Kidney epithelial cell (primary cell): ENCODE measurements at regions not wholly inside any gene's neighbourhood (a gene's known extent, or its start where the extent isn't known, plus 50 kb on each side); places are given as distances from the start of the nearest gene placed in this dataset.

Experiments used
- DNase-seq: peaks from one replicate; pipeline ENCODE4 v3.0.0-alpha.2; 2010; ENCODE audit warnings: low read depth
- H3K27me3 ChIP-seq: 2 replicates; pipeline ENCODE4 v1.6.0; 2011; ENCODE audit warnings: low read length; ENCODE audit not compliant: control insufficient read depth, insufficient read depth
- H3K36me3 ChIP-seq: 2 replicates; pipeline ENCODE4 v1.5.1; 2011; ENCODE audit warnings: low read length; ENCODE audit not compliant: control insufficient read depth, insufficient read depth
- H3K4me3 ChIP-seq: 2 replicates; pipeline ENCODE4 v1.5.1; 2011; ENCODE audit warnings: low read depth, mild to moderate bottlenecking, control low read depth, low read length
- CTCF ChIP-seq: IDR thresholded peaks from 2 replicates; pipeline ENCODE4 v1.5.1; 2011; ENCODE audit warnings: mild to moderate bottlenecking, moderate library complexity, low read length, control low read depth, inconsistent platforms; ENCODE audit not compliant: insufficient read depth, poor library complexity, severe bottlenecking

- H3K27me3 ChIP-seq: no peaks in the 10 kb centered on the region
- TF ChIP-seq CTCF: no peak
- no peak for DNase-seq
- H3K4me3 ChIP-seq: no peak overlapping the region
- no peaks in the 10 kb centered on the region for H3K36me3 ChIP-seq
Observed at GRCh38 chrX:33989936-33990335, 142.2 kb downstream of the FAM47A start.

GRCh38 chrX:33987458-33987857 is 144.7 kb downstream of the FAM47A start:
- Histone ChIP-seq H3K4me3 (no peak overlapping the region), H3K36me3 (no peaks in the 10 kb centered on the region), H3K27me3 (no peaks in the 10 kb centered on the region)
- DNase-seq: no peak
- no peak for TF ChIP-seq CTCF

GRCh38 chrX:33974676-33975075 is 157.4 kb downstream of the FAM47A start:
- DNase-seq: no peak
- Histone ChIP-seq H3K36me3 (no peaks in the 10 kb centered on the region), H3K4me3 (no peak overlapping the region), H3K27me3 (no peaks in the 10 kb centered on the region)
- TF ChIP-seq CTCF: no peak

- H3K27me3 ChIP-seq: no peaks in the 10 kb centered on the region
- no peak for DNase-seq
- no peak for TF ChIP-seq CTCF
- H3K4me3 ChIP-seq: no peak overlapping the region
- no peaks in the 10 kb centered on the region for H3K36me3 ChIP-seq
Observed at GRCh38 chrX:33970028-33970967, 161.8 kb downstream of the FAM47A start.

- no peak overlapping the region for H3K4me3 ChIP-seq
- no peaks in the 10 kb centered on the region for H3K36me3 ChIP-seq
- DNase-seq: no peak
- no peaks in the 10 kb centered on the region for H3K27me3 ChIP-seq
- no peak for TF ChIP-seq CTCF
Observed at GRCh38 chrX:33969105-33969504, 163.0 kb downstream of the FAM47A start.

- Histone ChIP-seq H3K27me3 (no peaks in the 10 kb centered on the region), H3K4me3 (no peak overlapping the region), H3K36me3 (no peaks in the 10 kb centered on the region)
- TF ChIP-seq CTCF: no peak
- no peak for DNase-seq
Observed at GRCh38 chrX:33968611-33969010, 163.5 kb downstream of the FAM47A start.
